ENCODE measurements at regions not wholly inside any gene's neighbourhood (a gene's known extent, or its start where the extent isn't known, plus 50 kb on each side); places are given as distances from the start of the nearest gene placed in this dataset.

- H3K79me2 ChIP-seq (ENCODE audit: insufficient read depth, low read length): no peaks in the 10 kb centered on the region
- TF ChIP-seq EZH2phosphoT487 (IDR thresholded peaks at IDR 0.05; ENCODE audit: borderline replicate concordance) (no peak), CTCF (conservative IDR thresholded peaks at IDR 0.05; ENCODE audit: low read length) (no peak)
- H3K9me3 ChIP-seq (ENCODE audit: insufficient read depth, low read depth, low read length): peaks cover 3% of the 10 kb centered on the region; the same call in 1 of the 2 replicates
- no peak overlapping the region for H2AFZ ChIP-seq (ENCODE audit: low read length)
- H3K4me2 ChIP-seq (ENCODE audit: low read depth, low read length, poor library complexity, severe bottlenecking): no peak overlapping the region
- no peak overlapping the region for H3K4me3 ChIP-seq (ENCODE audit: low read length, poor library complexity, severe bottlenecking)
- no peaks in the 10 kb centered on the region for H3K9me2 ChIP-seq (replicated peaks; ENCODE audit: low read depth, low read length)
- no peak overlapping the region for H3K9ac ChIP-seq (ENCODE audit: low read depth, low read length, poor library complexity, severe bottlenecking)
- no peaks in the 10 kb centered on the region for H3K4me1 ChIP-seq (ENCODE audit: insufficient read depth, low read length, poor library complexity, severe bottlenecking)
- no peaks in the 10 kb centered on the region for H3K36me3 ChIP-seq (ENCODE audit: insufficient read depth, low read length)
- H4K20me1 ChIP-seq (ENCODE audit: insufficient read depth, low read length, poor library complexity, severe bottlenecking): no peaks in the 10 kb centered on the region
- H3K27me3 ChIP-seq (ENCODE audit: insufficient read depth, low read length, poor library complexity, severe bottlenecking): no peaks in the 10 kb centered on the region
- no peaks in the 10 kb centered on the region for H3F3A ChIP-seq (ENCODE audit: low read depth)
These were observed 1055.3 kb downstream of the BRD1 start for GRCh38 chr22:48772286-48772907.

GRCh38 chr22:48765595-48765994 lies 1062.1 kb downstream of the BRD1 start:
- Histone ChIP-seq H3K36me3 (ENCODE audit: insufficient read depth, low read length) (no peaks in the 10 kb centered on the region), H3K4me2 (ENCODE audit: low read depth, low read length, poor library complexity, severe bottlenecking) (no peak overlapping the region), H3K27me3 (ENCODE audit: insufficient read depth, low read length, poor library complexity, severe bottlenecking) (no peaks in the 10 kb centered on the region), H3F3A (ENCODE audit: low read depth) (no peaks in the 10 kb centered on the region), H3K9ac (ENCODE audit: low read depth, low read length, poor library complexity, severe bottlenecking) (no peak overlapping the region), H3K4me3 (ENCODE audit: low read length, poor library complexity, severe bottlenecking) (no peak overlapping the region), H3K9me2 (replicated peaks; ENCODE audit: low read depth, low read length) (no peaks in the 10 kb centered on the region), H3K79me2 (ENCODE audit: insufficient read depth, low read length) (no peaks in the 10 kb centered on the region), H3K9me3 (ENCODE audit: insufficient read depth, low read depth, low read length) (peaks cover 6% of the 10 kb centered on the region; the same call in 1 of the 2 replicates), H3K4me1 (ENCODE audit: insufficient read depth, low read length, poor library complexity, severe bottlenecking) (no peaks in the 10 kb centered on the region), H4K20me1 (ENCODE audit: insufficient read depth, low read length, poor library complexity, severe bottlenecking) (no peaks in the 10 kb centered on the region), H2AFZ (ENCODE audit: low read length) (no peak overlapping the region)
- TF ChIP-seq CTCF (conservative IDR thresholded peaks at IDR 0.05; ENCODE audit: low read length): no peak
- no peak for TF ChIP-seq EZH2phosphoT487 (IDR thresholded peaks at IDR 0.05; ENCODE audit: borderline replicate concordance)

GRCh38 chr22:48761546-48761945 lies 1066.1 kb downstream of the BRD1 start:
- no peaks in the 10 kb centered on the region for H4K20me1 ChIP-seq (ENCODE audit: insufficient read depth, low read length, poor library complexity, severe bottlenecking)
- H3K9me3 ChIP-seq (ENCODE audit: insufficient read depth, low read depth, low read length): peaks cover 10% of the 10 kb centered on the region; the same call in 1 of the 2 replicates
- H3K9ac ChIP-seq (ENCODE audit: low read depth, low read length, poor library complexity, severe bottlenecking): no peak overlapping the region
- H3K27me3 ChIP-seq (ENCODE audit: insufficient read depth, low read length, poor library complexity, severe bottlenecking): no peaks in the 10 kb centered on the region
- H3F3A ChIP-seq (ENCODE audit: low read depth): no peaks in the 10 kb centered on the region
- TF ChIP-seq EZH2phosphoT487 (IDR thresholded peaks at IDR 0.05; ENCODE audit: borderline replicate concordance): no peak
- no peaks in the 10 kb centered on the region for H3K9me2 ChIP-seq (replicated peaks; ENCODE audit: low read depth, low read length)
- H3K36me3 ChIP-seq (ENCODE audit: insufficient read depth, low read length): no peaks in the 10 kb centered on the region
- H3K4me3 ChIP-seq (ENCODE audit: low read length, poor library complexity, severe bottlenecking): no peak overlapping the region
- H3K4me1 ChIP-seq (ENCODE audit: insufficient read depth, low read length, poor library complexity, severe bottlenecking): no peaks in the 10 kb centered on the region
- no peak overlapping the region for H2AFZ ChIP-seq (ENCODE audit: low read length)
- H3K4me2 ChIP-seq (ENCODE audit: low read depth, low read length, poor library complexity, severe bottlenecking): no peak overlapping the region
- no peaks in the 10 kb centered on the region for H3K79me2 ChIP-seq (ENCODE audit: insufficient read depth, low read length)
